PC-3 (cell line): ENCODE measurements at regions not wholly inside any gene's neighbourhood (a gene's known extent, or its start where the extent isn't known, plus 50 kb on each side); places are given as distances from the start of the nearest gene placed in this dataset.

Experiments used
- ATAC-seq: fragments of 200-7000 bp; cut with Tn5 transposase; 2 replicates; pipeline ENCODE4 v1.9.1; 2020; ENCODE audit warnings: mild to moderate bottlenecking, moderate library complexity
- BruUV-seq: library from RNA; stranded (reverse); fragments of 400-500 nt; replicated peaks from 2 replicates; lab custom pipeline; 2021; lab: Mats Ljungman, UMichigan
- CTCF ChIA-PET: fragments of 300-600 bp; sonication (Branson Sonifier 250); formaldehyde crosslinking; loops from one replicate; lab custom pipeline; 2022; ENCODE audit warnings: antibody characterized with exemption; lab: Charles Lee
- POLR2A ChIA-PET: fragments of 300-600 bp; sonication (Branson Sonifier 250); formaldehyde crosslinking; loops from one replicate; lab custom pipeline; 2022; ENCODE audit warnings: antibody characterized with exemption; ENCODE audit not compliant: unreplicated experiment; lab: Charles Lee
- DNase-seq: peaks from one replicate; pipeline ENCODE4 v3.0.0-alpha.2; 2015
- H2AFZ ChIP-seq: fragments of 300-600 bp; sonication (generic); 2 replicates; pipeline ENCODE4 v1.6.0; 2016; ENCODE audit warnings: antibody characterized with exemption, low read length
- H3F3A ChIP-seq: fragments of 300-600 bp; sonication (generic); one replicate; pipeline ENCODE4 v1.6.0; 2017; ENCODE audit warnings: antibody characterized with exemption, low read length, control low read depth, mild to moderate bottlenecking; ENCODE audit not compliant: unreplicated experiment
- H3K27ac ChIP-seq: fragments of 300-600 bp; sonication (generic); 2 replicates; pipeline ENCODE4 v1.5.1; 2016; ENCODE audit warnings: mild to moderate bottlenecking, low read length
- H3K27me3 ChIP-seq: fragments of 300-600 bp; sonication (generic); 2 replicates; pipeline ENCODE4 v1.6.1; 2016; ENCODE audit warnings: low read length, mixed read lengths
- H3K36me3 ChIP-seq: fragments of 300-600 bp; sonication (generic); 2 replicates; pipeline ENCODE4 v1.6.1; 2016; ENCODE audit warnings: low read depth, mixed run types, low read length, mixed read lengths
- H3K4me1 ChIP-seq: fragments of 300-600 bp; sonication (generic); 2 replicates; pipeline ENCODE4 v1.5.1; 2016; ENCODE audit warnings: low read length; ENCODE audit not compliant: insufficient read depth
- H3K4me2 ChIP-seq: fragments of 300-600 bp; sonication (generic); 2 replicates; pipeline ENCODE4 v1.6.0; 2016; ENCODE audit warnings: low read length
- H3K4me3 ChIP-seq: fragments of 300-600 bp; sonication (generic); 2 replicates; pipeline ENCODE4 v1.5.1; 2016; ENCODE audit warnings: mild to moderate bottlenecking, low read length, mixed read lengths
- H3K79me2 ChIP-seq: fragments of 300-600 bp; sonication (generic); 2 replicates; pipeline ENCODE4 v1.6.1; 2017; ENCODE audit warnings: low read length, mixed read lengths
- H3K9ac ChIP-seq: fragments of 300-600 bp; sonication (generic); 2 replicates; pipeline ENCODE4 v1.6.0; 2016; ENCODE audit warnings: mild to moderate bottlenecking, low read length
- H3K9me2 ChIP-seq: fragments of 300-600 bp; sonication (generic); replicated peaks from 2 replicates; pipeline ENCODE4 v1.6.1; 2016; ENCODE audit warnings: mixed run types, low read length, mixed read lengths
- H3K9me3 ChIP-seq: fragments of 300-600 bp; sonication (generic); 2 replicates; pipeline ENCODE4 v1.6.1; 2016; ENCODE audit warnings: low read length, mixed read lengths
- H4K20me1 ChIP-seq: fragments of 300-600 bp; sonication (generic); 2 replicates; pipeline ENCODE4 v1.6.1; 2016; ENCODE audit warnings: low read length, mixed read lengths
- CTCF ChIP-seq: fragments of 300-600 bp; sonication (generic); conservative IDR thresholded peaks from 2 replicates; pipeline ENCODE4 v1.5.1; 2017; ENCODE audit warnings: antibody characterized with exemption, low read depth, mild to moderate bottlenecking, low read length
- EZH2 ChIP-seq: fragments of 300-600 bp; sonication (generic); IDR thresholded peaks from one replicate; pipeline ENCODE4 v1.6.1; 2017; ENCODE audit warnings: antibody characterized with exemption, mild to moderate bottlenecking, low read length; ENCODE audit not compliant: unreplicated experiment
- EZH2phosphoT487 ChIP-seq: fragments of 300-600 bp; sonication (generic); IDR thresholded peaks from 2 replicates; pipeline ENCODE4 v1.6.1; 2018; ENCODE audit warnings: mild to moderate bottlenecking, antibody characterized with exemption, low read length, borderline replicate concordance
- intact Hi-C: fragments of 100-400 bp; cut with micrococcal nuclease; formaldehyde crosslinking; loops from 2 replicates; pipeline ENCODE4 v1.9.0; 2023

DNA sequence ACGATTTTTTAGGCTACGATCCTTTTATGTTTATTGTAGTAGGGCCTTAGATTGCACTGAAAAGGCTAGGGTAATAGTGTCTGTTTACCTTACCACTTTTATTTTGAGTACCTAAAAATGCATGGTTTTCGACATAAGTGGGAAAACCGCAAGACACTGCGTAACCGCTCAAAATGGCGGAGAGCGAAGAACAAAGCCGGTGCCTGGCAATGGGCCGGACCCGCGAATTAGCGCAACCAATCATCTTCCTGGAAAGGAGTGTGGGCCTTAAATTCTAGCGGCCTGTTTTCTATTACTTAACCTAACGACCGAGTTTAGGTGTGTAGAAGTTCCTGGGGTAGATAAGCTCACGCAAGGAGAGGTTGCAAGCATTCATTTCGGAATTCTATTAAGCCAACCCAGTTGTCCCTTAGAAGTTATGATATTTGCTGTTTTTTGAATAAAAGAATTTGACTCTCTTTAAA lies 118.0 kb downstream of the HFE start:
- peaks cover 8% of the 10 kb centered on the region for H3F3A ChIP-seq
- H2AFZ ChIP-seq, result peak overlapping the region; percentile 8; the same call in 1 of the 2 replicates
- peak overlapping the region; percentile 82 for H3K27ac ChIP-seq
- H3K36me3 ChIP-seq, result no peaks in the 10 kb centered on the region
- peak; percentile 73 for DNase-seq
- H3K9me2 ChIP-seq, result no peaks in the 10 kb centered on the region
- H3K79me2 ChIP-seq, result peaks cover 12% of the 10 kb centered on the region; the same call in 1 of the 2 replicates
- H3K27me3 ChIP-seq, result no peaks in the 10 kb centered on the region
- peak; percentile 11 for ATAC-seq
- POLR2A ChIA-PET, result interaction anchor here (0.5 to 2.9 kb wide), 10 partner anchors 9 to 161 kb away, joined by 3 to 51 read pairs (median 4); a partner anchor contains a TSS
- H3K4me2 ChIP-seq, result peak overlapping the region; percentile 86
- intact Hi-C loops, result no loop called here
- H3K9ac ChIP-seq, result peak overlapping the region; percentile 87
- H3K4me1 ChIP-seq, result peaks cover 10% of the 10 kb centered on the region
- peak overlapping the region; percentile 85 for H3K4me3 ChIP-seq
- CTCF ChIA-PET, result interaction anchor here (0.6 to 1.1 kb wide), 4 partner anchors 29 to 942 kb away, joined by 3 to 4 read pairs (median 3); a partner anchor contains a TSS
- no peaks in the 10 kb centered on the region for H3K9me3 ChIP-seq
- no peaks in the 10 kb centered on the region for H4K20me1 ChIP-seq
- BruUV-seq, result no TSS peak
- TF ChIP-seq CTCF (no peak), EZH2phosphoT487 (no peak), EZH2 (no peak)

GRCh38 chr6:26205625-26206574 lies 118.7 kb downstream of the HFE start:
- peak overlapping the region; percentile 86 for H3K4me2 ChIP-seq
- DNase-seq, result peak; percentile 78
- ChIA-PET CTCF (interaction anchor here (0.6 to 1.1 kb wide), 3 partner anchors 28 to 941 kb away, joined by 3 read pairs; a partner anchor contains a TSS), POLR2A (interaction anchor here (0.5 to 2.9 kb wide), 8 partner anchors 9 to 162 kb away, joined by 3 to 51 read pairs (median 4); a partner anchor contains a TSS)
- BruUV-seq, result TSS peak; percentile 86
- H3F3A ChIP-seq, result peaks cover 6% of the 10 kb centered on the region
- H3K27me3 ChIP-seq, result no peaks in the 10 kb centered on the region
- no peaks in the 10 kb centered on the region for H4K20me1 ChIP-seq
- H3K27ac ChIP-seq, result peak overlapping the region; percentile 82
- H2AFZ ChIP-seq, result peak overlapping the region; percentile 8; the same call in 1 of the 2 replicates
- peaks cover 12% of the 10 kb centered on the region; the same call in 1 of the 2 replicates for H3K79me2 ChIP-seq
- H3K9me3 ChIP-seq, result no peaks in the 10 kb centered on the region
- H3K9ac ChIP-seq, result peak overlapping the region; percentile 87
- no peaks in the 10 kb centered on the region for H3K36me3 ChIP-seq
- H3K9me2 ChIP-seq, result no peaks in the 10 kb centered on the region
- TF ChIP-seq CTCF (no peak), EZH2phosphoT487 (no peak), EZH2 (no peak)
- peaks cover 8% of the 10 kb centered on the region for H3K4me1 ChIP-seq
- intact Hi-C loops, result loop anchor here (2.0 kb wide), 1 partner anchor 79 kb away; a partner anchor contains a TSS
- peak overlapping the region; percentile 85 for H3K4me3 ChIP-seq
- ATAC-seq, result peak; percentile 33
